SH-SY5Y (cell line): ENCODE measurements at regions not wholly inside any gene's neighbourhood (a gene's known extent, or its start where the extent isn't known, plus 50 kb on each side); places are given as distances from the start of the nearest gene placed in this dataset.

ENCODE experiments used
- GATA2 ChIP-seq: IDR thresholded peaks from 2 replicates; pipeline ENCODE4 v1.6.1; 2011; ENCODE audit warnings: mild to moderate bottlenecking, low read depth, low read length
- GATA3 ChIP-seq: IDR thresholded peaks from 2 replicates; pipeline ENCODE4 v1.6.1; 2011; ENCODE audit warnings: low read depth, mild to moderate bottlenecking, low read length, moderate library complexity

- TF ChIP-seq GATA2: no peak
- TF ChIP-seq GATA3: no peak
Measured at GRCh38 chr20:40354880-40355279, 334.2 kb downstream of the MAFB start.
